ENCODE measurements at regions not wholly inside any gene's neighbourhood (a gene's known extent, or its start where the extent isn't known, plus 50 kb on each side); places are given as distances from the start of the nearest gene placed in this dataset.
A peak's percentile ranks its signal among the peaks of the same experiment; 100 is the strongest.

DNA sequence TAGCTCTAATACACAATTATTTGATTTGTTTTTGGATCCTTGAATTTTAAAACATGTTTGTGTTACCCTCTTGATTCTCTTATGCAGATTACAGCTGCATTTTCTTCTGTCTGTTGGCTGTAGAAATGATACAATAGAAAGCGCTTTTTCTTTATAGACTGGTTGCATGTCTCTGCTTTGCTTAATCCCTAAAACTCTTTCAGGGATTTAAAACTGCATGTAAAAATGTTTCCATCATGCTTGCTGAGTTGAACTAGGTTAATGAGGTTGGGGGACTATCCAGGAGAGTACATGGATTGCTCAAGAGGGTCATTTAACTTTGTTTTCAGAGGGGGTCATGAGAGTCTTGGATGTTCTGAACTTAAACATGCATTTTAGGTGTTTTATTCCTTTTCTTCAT is 166.4 kb upstream of the IFNG-AS1 start:
- 90% methylated on average over 1 of the region's 1 CpG for WGBS (ENCODE audit: missing lambda C conversion rate)
- FAIRE-seq (no peak), DNase-seq (ENCODE audit: low read depth in 1 of 2, low spot score in 1 of 2) (no peak), ATAC-seq (no peak)
- H3K4me2 ChIP-seq = no peak overlapping the region
- no peak overlapping the region for H3K27ac ChIP-seq
- TF ChIP-seq GATA3 (IDR thresholded peaks at IDR 0.05; ENCODE audit: borderline replicate concordance) (no peak), NR3C1 (IDR thresholded peaks at IDR 0.05) (no peak), ZNF302 (CRISPR knock-in tag; IDR thresholded peaks at IDR 0.05) (no peak)
- ChIA-PET POLR2A (no interaction called here), CTCF (no interaction called here)
- H3K4me1 ChIP-seq = peaks cover 7% of the 10 kb centered on the region; the same call in 1 of the 3 replicates
- H3K4me3 ChIP-seq = no peak overlapping the region
- no peaks in the 10 kb centered on the region for H3K9me3 ChIP-seq

GRCh38 chr12:67826148-67826547 is 163.1 kb upstream of the IFNG-AS1 start:
- ChIA-PET CTCF (no interaction called here), POLR2A (no interaction called here)
- WGBS (ENCODE audit: missing lambda C conversion rate) = 67% methylated on average over 2 of the region's 2 CpGs
- no peak for ATAC-seq
- no peaks in the 10 kb centered on the region for H3K9me3 ChIP-seq
- H3K4me1 ChIP-seq = peaks cover 13% of the 10 kb centered on the region; the same call in 2 of the 3 replicates
- H3K27ac ChIP-seq = no peak overlapping the region
- H3K4me2 ChIP-seq = no peak overlapping the region
- no peak for DNase-seq (ENCODE audit: low read depth in 1 of 2, low spot score in 1 of 2)
- TF ChIP-seq HDAC2 (IDR thresholded peaks at IDR 0.05) (no peak), ATOH8 (CRISPR knock-in tag; IDR thresholded peaks at IDR 0.05; ENCODE audit: low read depth) (no peak), RCOR1 (IDR thresholded peaks at IDR 0.05; ENCODE audit: low read depth, low read length) (no peak), HOXB5 (CRISPR knock-in tag; IDR thresholded peaks at IDR 0.05) (no peak), CHD4 (IDR thresholded peaks at IDR 0.05; ENCODE audit: borderline replicate concordance) (no peak)
- TF ChIP-seq, protein P1, sequence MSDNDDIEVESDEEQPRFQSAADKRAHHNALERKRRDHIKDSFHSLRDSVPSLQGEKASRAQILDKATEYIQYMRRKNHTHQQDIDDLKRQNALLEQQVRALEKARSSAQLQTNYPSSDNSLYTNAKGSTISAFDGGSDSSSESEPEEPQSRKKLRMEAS (IDR thresholded peaks at IDR 0.05) = no peak
- no peak for FAIRE-seq
- H3K4me3 ChIP-seq = no peak overlapping the region

- no peaks in the 10 kb centered on the region for H3K9me3 ChIP-seq
- peak overlapping the region; percentile 54 to 78 for H3K27ac ChIP-seq
- no peak overlapping the region for H3K4me3 ChIP-seq
- ATAC-seq = peak; percentile 55 to 58; a peak in 5 of 6 replicates
- peak overlapping the region; percentile 78 for H3K4me2 ChIP-seq
- TF ChIP-seq HOXB13 (CRISPR knock-in tag; IDR thresholded peaks at IDR 0.05; ENCODE audit: low read depth) (no peak), RNF2 (IDR thresholded peaks at IDR 0.05; ENCODE audit: borderline replicate concordance, low read depth) (no peak), MAFK (IDR thresholded peaks at IDR 0.05; ENCODE audit: partially characterized antibody) (no peak), FOSB (CRISPR knock-in tag; IDR thresholded peaks at IDR 0.05) (no peak), CHD4 (IDR thresholded peaks at IDR 0.05; ENCODE audit: borderline replicate concordance) (no peak), PBX3 (IDR thresholded peaks at IDR 0.05) (no peak), ESRRA (IDR thresholded peaks at IDR 0.05; ENCODE audit: borderline replicate concordance, low read length) (no peak), SREBF2 (IDR thresholded peaks at IDR 0.05) (no peak), POLR2A (IDR thresholded peaks at IDR 0.05; ENCODE audit: low read length) (no peak), BCL3 (IDR thresholded peaks at IDR 0.05) (no peak), JUN (IDR thresholded peaks at IDR 0.05) (no peak), EHF (CRISPR knock-in tag; IDR thresholded peaks at IDR 0.05) (no peak), ZSCAN20 (CRISPR knock-in tag; IDR thresholded peaks at IDR 0.05) (no peak), RFX5 (IDR thresholded peaks at IDR 0.05) (no peak), NPAS2 (CRISPR knock-in tag; IDR thresholded peaks at IDR 0.05; ENCODE audit: borderline replicate concordance) (no peak)
- TF ChIP-seq, protein P2, sequence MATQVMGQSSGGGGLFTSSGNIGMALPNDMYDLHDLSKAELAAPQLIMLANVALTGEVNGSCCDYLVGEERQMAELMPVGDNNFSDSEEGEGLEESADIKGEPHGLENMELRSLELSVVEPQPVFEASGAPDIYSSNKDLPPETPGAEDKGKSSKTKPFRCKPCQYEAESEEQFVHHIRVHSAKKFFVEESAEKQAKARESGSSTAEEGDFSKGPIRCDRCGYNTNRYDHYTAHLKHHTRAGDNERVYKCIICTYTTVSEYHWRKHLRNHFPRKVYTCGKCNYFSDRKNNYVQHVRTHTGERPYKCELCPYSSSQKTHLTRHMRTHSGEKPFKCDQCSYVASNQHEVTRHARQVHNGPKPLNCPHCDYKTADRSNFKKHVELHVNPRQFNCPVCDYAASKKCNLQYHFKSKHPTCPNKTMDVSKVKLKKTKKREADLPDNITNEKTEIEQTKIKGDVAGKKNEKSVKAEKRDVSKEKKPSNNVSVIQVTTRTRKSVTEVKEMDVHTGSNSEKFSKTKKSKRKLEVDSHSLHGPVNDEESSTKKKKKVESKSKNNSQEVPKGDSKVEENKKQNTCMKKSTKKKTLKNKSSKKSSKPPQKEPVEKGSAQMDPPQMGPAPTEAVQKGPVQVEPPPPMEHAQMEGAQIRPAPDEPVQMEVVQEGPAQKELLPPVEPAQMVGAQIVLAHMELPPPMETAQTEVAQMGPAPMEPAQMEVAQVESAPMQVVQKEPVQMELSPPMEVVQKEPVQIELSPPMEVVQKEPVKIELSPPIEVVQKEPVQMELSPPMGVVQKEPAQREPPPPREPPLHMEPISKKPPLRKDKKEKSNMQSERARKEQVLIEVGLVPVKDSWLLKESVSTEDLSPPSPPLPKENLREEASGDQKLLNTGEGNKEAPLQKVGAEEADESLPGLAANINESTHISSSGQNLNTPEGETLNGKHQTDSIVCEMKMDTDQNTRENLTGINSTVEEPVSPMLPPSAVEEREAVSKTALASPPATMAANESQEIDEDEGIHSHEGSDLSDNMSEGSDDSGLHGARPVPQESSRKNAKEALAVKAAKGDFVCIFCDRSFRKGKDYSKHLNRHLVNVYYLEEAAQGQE (IDR thresholded peaks at IDR 0.05) = no peak
- TF ChIP-seq, protein P3, sequence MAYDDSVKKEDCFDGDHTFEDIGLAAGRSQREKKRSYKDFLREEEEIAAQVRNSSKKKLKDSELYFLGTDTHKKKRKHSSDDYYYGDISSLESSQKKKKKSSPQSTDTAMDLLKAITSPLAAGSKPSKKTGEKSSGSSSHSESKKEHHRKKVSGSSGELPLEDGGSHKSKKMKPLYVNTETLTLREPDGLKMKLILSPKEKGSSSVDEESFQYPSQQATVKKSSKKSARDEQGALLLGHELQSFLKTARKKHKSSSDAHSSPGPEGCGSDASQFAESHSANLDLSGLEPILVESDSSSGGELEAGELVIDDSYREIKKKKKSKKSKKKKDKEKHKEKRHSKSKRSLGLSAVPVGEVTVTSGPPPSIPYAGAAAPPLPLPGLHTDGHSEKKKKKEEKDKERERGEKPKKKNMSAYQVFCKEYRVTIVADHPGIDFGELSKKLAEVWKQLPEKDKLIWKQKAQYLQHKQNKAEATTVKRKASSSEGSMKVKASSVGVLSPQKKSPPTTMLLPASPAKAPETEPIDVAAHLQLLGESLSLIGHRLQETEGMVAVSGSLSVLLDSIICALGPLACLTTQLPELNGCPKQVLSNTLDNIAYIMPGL (CRISPR knock-in tag; IDR thresholded peaks at IDR 0.05; ENCODE audit: borderline replicate concordance) = no peak
- ChIA-PET CTCF (interaction anchor here (0.9 kb wide), 1 partner anchor 64 kb away, joined by 3 read pairs; no protein-coding TSS in a partner anchor), POLR2A (interaction anchor here (1.0 kb wide), 1 partner anchor 122 kb away, joined by 3 read pairs; no protein-coding TSS in a partner anchor)
- H3K4me1 ChIP-seq = peaks cover 13% of the 10 kb centered on the region; the same call in 2 of the 3 replicates
- DNase-seq (ENCODE audit: low read depth in 1 of 2, low spot score in 1 of 2) = peak in 1 of 2 experiments; percentile 9
- WGBS (ENCODE audit: missing lambda C conversion rate) = 54% methylated on average over 5 of the region's 5 CpGs
- FAIRE-seq = no peak
These were observed 162.1 kb upstream of the IFNG-AS1 start for GRCh38 chr12:67826946-67827720.

Data from A549 (cell line).